ENCODE measurements at regions not wholly inside any gene's neighbourhood (a gene's known extent, or its start where the extent isn't known, plus 50 kb on each side); places are given as distances from the start of the nearest gene placed in this dataset.
A peak's percentile ranks its signal among the peaks of the same experiment; 100 is the strongest.

DNA sequence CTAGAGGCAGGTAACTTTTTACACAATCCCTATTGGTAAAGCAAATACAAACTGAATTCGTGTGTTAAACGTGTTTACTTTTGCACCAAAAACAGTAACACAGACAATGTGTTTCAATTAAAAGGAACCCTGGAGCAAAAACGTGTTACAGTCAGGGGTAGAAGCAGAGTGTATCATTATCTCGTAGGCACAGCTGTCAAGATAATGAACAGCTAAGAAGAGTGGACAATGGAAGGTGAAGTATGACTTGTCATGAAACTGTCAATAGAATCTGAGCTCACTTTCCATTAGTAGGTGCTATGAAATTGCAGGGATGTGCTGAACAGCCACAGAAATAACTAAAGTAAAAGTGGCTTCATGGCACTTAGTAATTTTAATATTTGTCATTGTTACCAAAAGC is 1229.8 kb upstream of the WWC1 start:
- no peak for DNase-seq (ENCODE audit: low read depth)
- H3K4me3 ChIP-seq (ENCODE audit: low read length) = no peak overlapping the region
- TF ChIP-seq, protein P1, sequence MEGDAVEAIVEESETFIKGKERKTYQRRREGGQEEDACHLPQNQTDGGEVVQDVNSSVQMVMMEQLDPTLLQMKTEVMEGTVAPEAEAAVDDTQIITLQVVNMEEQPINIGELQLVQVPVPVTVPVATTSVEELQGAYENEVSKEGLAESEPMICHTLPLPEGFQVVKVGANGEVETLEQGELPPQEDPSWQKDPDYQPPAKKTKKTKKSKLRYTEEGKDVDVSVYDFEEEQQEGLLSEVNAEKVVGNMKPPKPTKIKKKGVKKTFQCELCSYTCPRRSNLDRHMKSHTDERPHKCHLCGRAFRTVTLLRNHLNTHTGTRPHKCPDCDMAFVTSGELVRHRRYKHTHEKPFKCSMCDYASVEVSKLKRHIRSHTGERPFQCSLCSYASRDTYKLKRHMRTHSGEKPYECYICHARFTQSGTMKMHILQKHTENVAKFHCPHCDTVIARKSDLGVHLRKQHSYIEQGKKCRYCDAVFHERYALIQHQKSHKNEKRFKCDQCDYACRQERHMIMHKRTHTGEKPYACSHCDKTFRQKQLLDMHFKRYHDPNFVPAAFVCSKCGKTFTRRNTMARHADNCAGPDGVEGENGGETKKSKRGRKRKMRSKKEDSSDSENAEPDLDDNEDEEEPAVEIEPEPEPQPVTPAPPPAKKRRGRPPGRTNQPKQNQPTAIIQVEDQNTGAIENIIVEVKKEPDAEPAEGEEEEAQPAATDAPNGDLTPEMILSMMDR (conservative IDR thresholded peaks at IDR 0.05; ENCODE audit: low read depth, low read length) = no peak

DNA sequence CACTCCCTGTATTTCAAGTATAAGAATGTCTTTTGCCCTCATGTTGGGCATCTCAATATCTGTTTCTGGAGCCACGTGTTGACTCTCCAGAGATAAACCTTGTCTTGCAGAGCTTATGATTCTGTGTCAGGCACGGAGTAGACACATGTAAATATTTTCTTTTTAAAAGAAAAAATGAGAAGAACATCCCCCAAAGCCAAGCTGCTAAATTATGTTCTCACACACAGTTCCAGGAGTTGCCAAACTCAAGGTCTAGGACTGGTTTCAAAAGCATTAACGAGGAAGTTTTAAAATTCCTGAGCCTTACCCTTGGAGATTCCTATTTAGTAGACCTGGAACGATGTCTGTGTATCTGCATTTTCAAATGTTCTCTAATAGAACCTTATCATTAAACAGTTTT is 1228.3 kb upstream of the WWC1 start:
- H3K4me3 ChIP-seq (ENCODE audit: low read length) = no peak overlapping the region
- TF ChIP-seq, protein P1 (conservative IDR thresholded peaks at IDR 0.05; ENCODE audit: low read depth, low read length) = no peak
- DNase-seq (ENCODE audit: low read depth) = no peak

DNA sequence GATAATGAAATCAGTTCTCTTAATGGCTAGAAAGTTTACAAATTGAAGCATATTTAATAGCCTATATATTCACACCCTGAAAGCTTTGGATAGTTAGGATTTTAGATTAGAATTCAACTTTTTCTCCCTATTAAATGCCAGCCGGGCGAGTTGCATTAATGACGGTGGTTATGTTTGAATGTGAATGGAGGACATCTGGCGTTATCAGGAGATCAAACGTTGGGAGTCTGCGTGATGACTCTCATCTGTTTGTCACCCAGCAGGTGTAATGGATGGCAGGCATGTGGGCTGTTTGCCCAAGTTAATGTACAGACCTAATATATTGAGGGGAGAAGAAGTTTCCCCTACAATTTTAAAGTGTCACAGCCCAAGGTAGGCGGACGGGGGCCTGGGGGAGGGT is 1227.7 kb upstream of the WWC1 start:
- TF ChIP-seq, protein P1 (conservative IDR thresholded peaks at IDR 0.05; ENCODE audit: low read depth, low read length) = no peak
- no peak for DNase-seq (ENCODE audit: low read depth)

DNA sequence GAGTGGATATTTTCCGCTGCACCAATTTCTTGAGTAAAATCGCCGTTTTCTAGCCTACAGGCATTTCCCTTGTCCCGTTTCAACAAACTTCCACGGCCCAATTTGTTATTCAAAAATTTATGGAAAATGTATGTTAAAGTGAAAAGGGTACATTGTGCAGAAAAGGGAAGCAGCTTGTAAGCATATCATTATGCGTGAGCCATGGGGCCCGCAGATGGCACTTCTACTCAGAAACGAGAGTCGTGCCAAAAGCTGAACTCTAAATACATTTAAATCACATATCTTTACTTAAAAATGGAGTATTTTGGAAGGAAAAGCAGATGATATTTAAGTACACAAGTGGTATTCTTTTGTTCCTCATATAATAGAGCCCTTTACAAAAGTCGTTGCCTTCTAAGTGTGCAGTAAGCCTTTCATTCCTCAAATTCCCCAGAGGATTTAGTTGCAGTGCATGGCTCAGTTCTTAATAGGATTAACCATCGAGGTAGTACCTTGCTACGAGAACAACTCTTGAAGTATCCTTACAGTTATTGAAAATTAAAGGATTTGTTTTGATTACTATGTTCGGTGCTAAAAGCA is 1227.2 kb upstream of the WWC1 start:
- peak overlapping the region; percentile 15 for H3K4me3 ChIP-seq (ENCODE audit: low read length)
- TF ChIP-seq, protein P1 (conservative IDR thresholded peaks at IDR 0.05; ENCODE audit: low read depth, low read length) = no peak
- DNase-seq (ENCODE audit: low read depth) = peak; percentile 97

More for the DNA sequence above, 1227.7 kb upstream of the WWC1 start:
- H3K4me3 ChIP-seq (ENCODE audit: low read length) = peak overlapping the region; percentile 15

DNA sequence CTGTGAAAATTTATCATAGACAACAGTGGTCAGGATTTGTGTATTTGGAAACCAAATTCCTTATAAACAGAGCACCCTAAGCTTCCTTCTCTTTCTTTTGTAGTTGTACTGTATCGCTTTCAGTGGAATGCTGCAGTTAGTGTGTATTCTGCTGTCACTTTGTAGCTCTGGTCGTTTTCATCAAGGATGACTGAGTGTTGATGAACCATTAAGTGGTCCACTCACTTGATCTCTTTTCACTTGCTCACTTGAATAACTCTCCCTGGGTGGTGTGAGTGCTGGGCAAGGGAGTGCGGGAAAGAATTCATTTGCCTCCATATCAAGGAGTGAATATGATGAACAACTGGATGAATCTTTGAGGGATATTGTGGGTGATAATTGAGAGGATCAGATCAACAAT is 1225.7 kb upstream of the WWC1 start:
- no peak for DNase-seq (ENCODE audit: low read depth)
- H3K4me3 ChIP-seq (ENCODE audit: low read length) = no peak overlapping the region
- TF ChIP-seq, protein P1 (conservative IDR thresholded peaks at IDR 0.05; ENCODE audit: low read depth, low read length) = no peak

DNA sequence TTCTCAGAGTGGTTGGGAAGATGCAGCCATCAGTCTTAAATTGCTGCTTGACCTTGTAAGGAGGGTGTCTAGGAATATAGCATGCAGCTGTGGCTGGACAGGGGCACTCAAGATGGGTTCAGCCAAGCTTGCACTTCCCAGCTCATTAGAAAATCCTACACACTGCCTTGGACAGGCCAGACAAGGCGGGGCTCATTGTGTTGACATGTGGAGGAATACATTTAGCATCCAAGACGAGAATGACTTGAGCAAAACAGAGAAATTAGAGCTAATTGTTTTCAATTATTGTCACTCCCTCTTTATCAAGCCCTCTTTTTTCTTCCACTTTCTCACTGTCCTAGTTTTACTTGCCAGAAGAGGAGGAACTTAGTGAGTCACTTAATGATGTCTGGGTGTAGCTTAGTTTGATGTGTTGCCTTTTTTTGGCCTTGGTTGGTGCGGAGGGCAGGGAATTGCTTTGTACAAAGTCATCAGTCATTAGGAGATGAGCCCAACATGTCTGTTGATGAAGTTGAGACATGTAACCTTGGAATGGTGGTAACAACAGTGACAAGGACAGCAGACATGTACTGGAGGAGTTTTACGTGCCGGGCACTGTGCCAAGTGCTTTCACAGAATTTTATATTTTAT is 1219.3 kb upstream of the WWC1 start:
- no peak for DNase-seq (ENCODE audit: low read depth)
- H3K4me3 ChIP-seq (ENCODE audit: low read length) = no peak overlapping the region
- TF ChIP-seq, protein P1 (conservative IDR thresholded peaks at IDR 0.05; ENCODE audit: low read depth, low read length) = no peak

DNA sequence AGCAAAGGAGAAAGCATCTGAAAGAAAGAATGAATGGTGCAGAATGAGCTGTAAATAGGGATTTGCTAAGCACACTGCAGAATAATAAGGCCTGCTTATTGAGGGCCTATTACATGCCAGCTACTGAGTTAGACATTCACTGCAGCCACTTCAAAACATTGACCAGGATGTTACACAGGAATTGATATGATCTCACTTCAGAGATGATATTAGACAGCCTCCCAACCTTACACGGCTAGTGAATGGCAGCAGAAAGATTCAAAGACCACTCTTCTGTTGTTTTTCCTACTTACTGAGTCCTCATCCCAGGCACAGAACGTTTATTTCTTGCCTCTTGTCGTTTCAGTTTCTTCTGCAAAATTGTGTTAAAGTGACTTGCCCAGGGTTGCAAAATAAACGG is 1209.9 kb upstream of the WWC1 start:
- no peak for DNase-seq (ENCODE audit: low read depth)
- no peak overlapping the region for H3K4me3 ChIP-seq (ENCODE audit: low read length)
- TF ChIP-seq, protein P1 (conservative IDR thresholded peaks at IDR 0.05; ENCODE audit: low read depth, low read length) = no peak
